Kidney (tissue), 13 donors: ENCODE measurements at regions not wholly inside any gene's neighbourhood (a gene's known extent, or its start where the extent isn't known, plus 50 kb on each side); places are given as distances from the start of the nearest gene placed in this dataset.

Experiments
- DNase-seq, 5 donors: peaks; one replicate each; pipeline ENCODE4 v3.0.0-alpha.2; 2013 to 2020
- FAIRE-seq: peaks from 2 replicates; lab custom pipeline; 2012; peaks lifted over from hg19 to GRCh38; lab: Jason Lieb, UNC
- H3K27ac ChIP-seq, 2 donors: one replicate each; pipeline ENCODE4 v1.7.0; 2013; ENCODE audit warnings: low read depth in 2 of 2, low read length in 2 of 2, inconsistent platforms in 1 of 2
- H3K27me3 ChIP-seq: one replicate; pipeline ENCODE4 v1.7.1; 2013; ENCODE audit warnings: low read length, inconsistent platforms; ENCODE audit not compliant: control insufficient read depth, insufficient read depth
- H3K36me3 ChIP-seq, 3 donors: one replicate each; pipeline versions ENCODE4 v1.7.0 to v1.7.1; 2013; ENCODE audit warnings: low read length in 3 of 3, control low read depth in 1 of 3, inconsistent platforms in 1 of 3; ENCODE audit not compliant: insufficient read depth in 3 of 3, control insufficient read depth in 2 of 3
- H3K4me1 ChIP-seq, 3 donors: one replicate each; pipeline versions ENCODE4 v1.7.0 to v1.7.1; 2013; ENCODE audit warnings: low read length in 3 of 3, inconsistent platforms in 1 of 3, low read depth in 1 of 3; ENCODE audit not compliant: control insufficient read depth in 2 of 3, insufficient read depth in 2 of 3
- H3K4me3 ChIP-seq, 3 donors: one replicate each; pipeline versions ENCODE4 v1.7.0 to v1.8.1; 2013; ENCODE audit warnings: low read length in 3 of 3, control low read depth in 1 of 3, inconsistent platforms in 1 of 3
- H3K9ac ChIP-seq, 3 donors: one replicate each; pipeline versions ENCODE4 v1.7.0 to v1.7.1; 2013; ENCODE audit warnings: low read length in 3 of 3, control low read depth in 1 of 3, inconsistent platforms in 1 of 3
- H3K9me3 ChIP-seq, 3 donors: one replicate each; pipeline versions ENCODE4 v1.7.0 to v1.7.1; 2013; ENCODE audit warnings: low read length in 3 of 3, control low read depth in 1 of 3, inconsistent platforms in 1 of 3; ENCODE audit not compliant: control insufficient read depth in 2 of 3, insufficient read depth in 1 of 3
- intact Hi-C: fragments of 100-400 bp; cut with DNase I; formaldehyde crosslinking; loops from one replicate; pipeline ENCODE4 v1.11.1; 2022
- TF ChIP-seq, protein P1 (sequence below): IDR thresholded peaks from 3 replicates; pipeline ENCODE4 v1.5.1; 2012; ENCODE audit warnings: mild to moderate bottlenecking, moderate library complexity, borderline replicate concordance; ENCODE audit not compliant: insufficient read depth; ENCODE audit errors: extremely low read depth
- donor health status: control.
- donor health status: control.
- donor health status: control.
- donor health status: control.
- donor health status: control.
- donor health status: DM: yes; HTN: yes; CAD: no.
- donor health status: Normal renal cell carcinoma (clear cell type).

DNA sequence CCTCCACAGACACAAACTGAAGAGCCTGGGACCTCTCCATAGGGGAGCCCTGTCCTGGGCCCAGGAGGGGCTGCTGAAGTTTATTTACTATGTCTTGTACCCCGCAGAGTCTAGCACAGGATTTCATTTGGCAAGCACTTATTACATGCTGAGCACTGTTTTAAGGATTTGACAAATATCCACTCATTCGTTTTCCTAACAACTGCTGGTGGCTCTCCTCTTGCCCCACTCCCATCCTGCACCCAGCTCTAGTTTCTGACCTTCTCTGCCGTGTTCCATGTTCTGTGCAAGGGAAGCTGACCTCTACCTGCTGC is 127.0 kb upstream of the MAFB start:
- TF ChIP-seq, protein P1, sequence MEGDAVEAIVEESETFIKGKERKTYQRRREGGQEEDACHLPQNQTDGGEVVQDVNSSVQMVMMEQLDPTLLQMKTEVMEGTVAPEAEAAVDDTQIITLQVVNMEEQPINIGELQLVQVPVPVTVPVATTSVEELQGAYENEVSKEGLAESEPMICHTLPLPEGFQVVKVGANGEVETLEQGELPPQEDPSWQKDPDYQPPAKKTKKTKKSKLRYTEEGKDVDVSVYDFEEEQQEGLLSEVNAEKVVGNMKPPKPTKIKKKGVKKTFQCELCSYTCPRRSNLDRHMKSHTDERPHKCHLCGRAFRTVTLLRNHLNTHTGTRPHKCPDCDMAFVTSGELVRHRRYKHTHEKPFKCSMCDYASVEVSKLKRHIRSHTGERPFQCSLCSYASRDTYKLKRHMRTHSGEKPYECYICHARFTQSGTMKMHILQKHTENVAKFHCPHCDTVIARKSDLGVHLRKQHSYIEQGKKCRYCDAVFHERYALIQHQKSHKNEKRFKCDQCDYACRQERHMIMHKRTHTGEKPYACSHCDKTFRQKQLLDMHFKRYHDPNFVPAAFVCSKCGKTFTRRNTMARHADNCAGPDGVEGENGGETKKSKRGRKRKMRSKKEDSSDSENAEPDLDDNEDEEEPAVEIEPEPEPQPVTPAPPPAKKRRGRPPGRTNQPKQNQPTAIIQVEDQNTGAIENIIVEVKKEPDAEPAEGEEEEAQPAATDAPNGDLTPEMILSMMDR: no peak
- no peak overlapping the region for H3K27ac ChIP-seq
- DNase-seq: no peak
- intact Hi-C loops: no loop called here
- H3K27me3 ChIP-seq: no peaks in the 10 kb centered on the region
- no peaks in the 10 kb centered on the region for H3K4me1 ChIP-seq
- H3K9ac ChIP-seq: no peak overlapping the region
- no peaks in the 10 kb centered on the region for H3K36me3 ChIP-seq
- peaks cover 0 to 2% (median 0%) of the 10 kb centered on the region in 3 donors for H3K9me3 ChIP-seq
- FAIRE-seq: no peak
- H3K4me3 ChIP-seq: no peak overlapping the region

DNA sequence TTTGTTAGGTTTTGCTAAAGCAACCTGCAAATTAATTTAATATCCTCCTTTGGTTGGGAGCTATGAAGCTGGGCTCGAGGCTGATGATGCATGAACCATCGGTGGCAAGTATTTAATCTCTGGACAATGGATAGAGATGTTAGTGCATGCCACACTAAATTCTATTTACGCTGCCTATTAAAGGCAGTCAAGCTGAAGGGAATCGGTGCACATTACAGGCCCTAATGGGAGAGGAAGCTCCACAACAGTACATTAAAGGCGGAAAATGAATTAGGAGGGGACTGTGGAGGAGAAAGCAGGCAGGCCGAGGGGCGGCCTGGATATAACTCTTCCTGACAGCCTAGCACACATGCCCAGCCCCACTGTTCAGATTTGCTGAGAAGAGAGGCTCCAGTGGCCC is 132.4 kb upstream of the MAFB start:
- no peak overlapping the region for H3K27ac ChIP-seq
- H3K4me3 ChIP-seq: no peak overlapping the region
- TF ChIP-seq, protein P1: no peak
- FAIRE-seq: no peak
- H3K9ac ChIP-seq: no peak overlapping the region
- H3K27me3 ChIP-seq: no peaks in the 10 kb centered on the region
- peaks cover 0 to 2% (median 0%) of the 10 kb centered on the region in 3 donors for H3K9me3 ChIP-seq
- H3K36me3 ChIP-seq: no peaks in the 10 kb centered on the region
- no peaks in the 10 kb centered on the region for H3K4me1 ChIP-seq
- DNase-seq: peak in 4 of 5 donors; percentile 48 to 88 (median 68)
- intact Hi-C loops: no loop called here

DNA sequence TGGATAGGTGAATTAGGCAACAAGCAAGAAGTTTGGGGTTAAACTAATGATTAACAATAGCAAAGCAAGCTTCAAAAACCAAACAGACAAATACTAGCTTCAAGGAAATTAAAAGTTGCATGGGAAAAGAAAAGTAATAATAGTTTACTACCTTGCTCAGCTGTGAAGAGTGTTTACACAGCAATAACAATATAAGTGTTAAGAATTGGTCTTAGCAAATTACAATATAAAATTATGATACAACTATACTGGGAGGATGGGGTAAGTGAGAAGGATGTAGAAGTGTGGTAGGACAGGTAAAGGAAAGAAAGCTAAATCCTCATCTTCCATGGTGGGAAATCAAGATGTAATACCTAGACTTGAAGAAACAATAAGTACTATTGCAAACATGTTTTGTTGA is 137.7 kb upstream of the MAFB start:
- no peak for FAIRE-seq
- no peaks in the 10 kb centered on the region for H3K9me3 ChIP-seq
- no peak overlapping the region for H3K4me3 ChIP-seq
- H3K4me1 ChIP-seq: no peaks in the 10 kb centered on the region
- H3K27ac ChIP-seq: no peak overlapping the region
- no peaks in the 10 kb centered on the region for H3K27me3 ChIP-seq
- no peak for DNase-seq
- no peaks in the 10 kb centered on the region for H3K36me3 ChIP-seq
- intact Hi-C loops: no loop called here
- TF ChIP-seq, protein P1: no peak
- no peak overlapping the region for H3K9ac ChIP-seq

DNA sequence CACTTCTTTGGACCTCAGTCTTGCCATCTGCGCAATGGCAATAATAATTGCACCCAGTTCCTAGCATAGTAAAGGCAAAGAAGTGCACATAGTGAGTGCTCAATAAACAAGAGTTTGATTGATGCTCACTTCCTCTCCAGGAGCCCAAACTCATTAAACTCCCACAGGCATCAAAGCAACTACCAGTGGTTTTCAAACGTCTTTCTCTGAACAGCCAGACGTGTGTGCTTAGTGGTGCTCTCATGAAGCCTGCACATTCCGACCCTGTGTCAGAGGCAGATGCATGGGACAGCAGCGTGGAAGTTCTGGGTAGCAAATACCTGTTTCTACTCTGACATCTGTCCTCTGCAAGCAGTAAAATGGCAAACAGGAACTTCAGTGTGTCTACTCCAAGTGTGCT is 146.3 kb upstream of the MAFB start:
- Histone ChIP-seq H3K36me3 (no peaks in the 10 kb centered on the region), H3K27me3 (no peaks in the 10 kb centered on the region), H3K4me3 (no peak overlapping the region), H3K27ac (no peak overlapping the region), H3K4me1 (no peaks in the 10 kb centered on the region), H3K9me3 (peaks cover 0 to 10% (median 0%) of the 10 kb centered on the region in 3 donors), H3K9ac (no peak overlapping the region)
- DNase-seq (no peak), FAIRE-seq (no peak)
- intact Hi-C loops: no loop called here
- TF ChIP-seq, protein P1: no peak
